Stimulated activated CD4-positive, alpha-beta T cell treated with anti-CD3 and anti-CD28 coated beads, Interleukin-15, amount 100 ng/mL, for 1 hour (primary cell): ENCODE measurements at regions not wholly inside any gene's neighbourhood (a gene's known extent, or its start where the extent isn't known, plus 50 kb on each side); places are given as distances from the start of the nearest gene placed in this dataset.
"Not testable (repeated sequence)": the region's sequence is repeated elsewhere in the genome, so short reads cannot be mapped to it uniquely, and the experiment has no call there.

Experiments used
- DNase-seq, 2 donors: peaks; one replicate each; pipeline ENCODE4 v3.0.0-alpha.2; 2020; ENCODE audit warnings: low read depth in 1 of 2, low spot score in 1 of 2

DNA sequence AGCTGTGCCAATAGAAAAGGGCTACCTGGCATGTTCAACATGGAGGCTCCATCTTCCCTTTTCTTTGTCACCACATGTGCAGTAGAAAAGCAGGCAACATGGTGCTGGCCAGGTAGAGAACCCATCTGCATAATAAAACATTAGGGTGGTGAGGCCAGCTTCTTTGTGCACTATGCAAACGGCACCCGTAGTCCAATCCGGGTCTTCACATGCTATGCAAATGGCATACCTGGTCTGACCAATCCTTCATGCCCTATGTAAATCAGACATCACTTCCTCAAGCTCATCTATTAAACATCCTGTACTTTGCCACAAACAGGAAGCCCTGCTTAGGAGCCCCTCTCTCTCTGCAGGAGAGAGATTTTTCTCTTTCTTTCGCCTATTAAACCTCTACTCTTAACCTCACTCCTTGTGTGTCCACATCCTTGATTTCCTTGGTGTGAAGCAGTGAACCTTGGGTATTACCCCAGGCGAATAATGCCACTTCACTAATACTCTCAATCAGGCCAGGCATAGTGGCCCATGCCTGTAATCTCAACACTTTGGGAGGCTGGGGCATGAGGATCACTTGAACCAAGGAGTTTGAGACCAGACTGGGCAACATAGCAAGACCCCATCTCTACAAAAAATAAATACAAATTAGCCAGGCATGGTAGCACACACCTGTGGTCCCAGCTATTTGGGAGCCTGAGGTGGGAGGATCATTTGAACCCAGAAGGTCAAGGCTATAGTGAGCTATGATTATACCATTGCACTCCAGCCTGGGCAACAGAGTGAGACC lies 111.3 kb upstream of the MRI1 start:
- no peak for DNase-seq

DNA sequence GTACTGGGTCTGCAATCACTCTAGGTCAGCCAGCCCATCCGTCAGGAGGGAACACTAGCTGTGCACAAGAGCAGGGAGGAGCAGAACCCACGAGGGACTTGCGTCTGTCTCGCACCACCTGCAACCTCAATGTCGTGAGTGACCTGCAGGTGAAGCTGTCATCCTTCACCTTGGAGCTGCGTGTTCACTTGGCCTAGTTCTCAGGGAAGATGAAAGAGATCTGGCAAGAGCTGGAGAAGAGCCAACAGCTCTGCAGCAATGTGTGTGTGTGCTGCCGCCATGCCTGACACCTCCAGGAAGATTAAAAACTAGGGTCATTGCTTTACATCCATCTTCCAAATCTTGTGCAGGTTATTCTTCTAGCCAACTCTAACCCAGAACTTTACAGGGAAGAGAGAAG lies 117.6 kb upstream of the MRI1 start:
- DNase-seq = no peak

DNA sequence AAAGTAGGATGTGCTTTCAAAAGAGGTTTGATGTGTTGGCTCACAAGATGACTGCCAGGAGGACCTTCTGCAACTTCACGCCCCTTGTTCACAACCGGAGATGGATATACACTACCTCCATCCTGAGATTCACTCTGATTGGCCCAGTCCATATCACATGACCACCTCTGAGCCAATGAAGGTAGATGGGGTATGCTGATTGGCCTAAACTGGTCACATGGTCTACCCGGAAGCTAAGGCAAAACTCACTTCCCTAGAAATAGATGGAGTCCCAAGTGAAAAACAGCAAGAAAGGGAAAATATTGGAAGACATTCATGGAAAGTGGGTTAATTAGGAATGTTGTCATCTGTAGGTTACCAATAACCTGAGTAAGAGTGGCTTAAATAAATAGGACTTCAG lies 119.7 kb upstream of the MRI1 start:
- no peak for DNase-seq

DNA sequence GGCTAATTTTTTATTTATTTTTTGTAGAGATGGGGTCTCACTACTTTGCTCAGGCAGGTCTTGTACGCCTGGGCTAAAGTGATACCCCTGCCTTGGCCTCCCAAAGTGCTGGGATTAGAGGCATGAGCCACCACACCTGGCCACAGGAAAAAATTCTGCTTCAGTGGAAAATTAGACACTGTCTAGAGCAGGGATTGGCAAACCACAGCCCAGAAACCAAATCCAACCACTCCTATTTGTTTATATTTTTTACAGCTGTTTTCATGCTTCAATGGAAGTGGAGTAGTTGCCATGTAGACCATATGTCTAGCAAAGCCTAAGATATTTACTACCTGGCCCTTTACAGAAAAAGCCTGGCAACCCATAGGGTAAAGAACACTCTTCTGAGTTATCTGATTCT lies 123.7 kb upstream of the MRI1 start:
- no peak for DNase-seq

DNA sequence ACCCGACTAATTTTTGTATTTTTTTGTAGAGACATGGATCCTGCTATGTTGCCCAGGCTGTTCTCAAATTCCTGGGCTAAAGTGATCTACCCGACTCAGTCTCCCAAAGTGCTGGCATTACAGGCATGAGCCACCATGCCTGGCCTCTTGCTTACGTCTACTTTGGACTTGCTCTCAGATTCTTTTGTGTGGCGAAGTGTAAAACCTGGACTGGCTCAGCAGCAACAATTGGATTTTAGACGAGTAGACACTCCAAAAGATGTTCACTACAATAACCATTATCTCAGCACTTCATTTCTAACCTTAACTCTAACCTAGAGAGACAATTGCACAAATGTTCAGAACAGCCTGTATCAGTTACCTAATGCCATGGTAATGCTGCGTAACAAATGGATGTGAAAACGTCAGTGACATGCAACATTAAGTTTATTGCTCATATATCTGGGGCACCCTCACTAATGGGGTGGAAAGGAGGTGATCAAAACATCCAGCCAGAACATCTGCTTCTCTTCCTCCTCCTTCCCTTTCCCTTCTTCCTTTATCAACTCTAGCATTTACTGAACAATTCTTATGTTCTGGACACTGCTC lies 124.9 kb upstream of the MRI1 start:
- no peak for DNase-seq

DNA sequence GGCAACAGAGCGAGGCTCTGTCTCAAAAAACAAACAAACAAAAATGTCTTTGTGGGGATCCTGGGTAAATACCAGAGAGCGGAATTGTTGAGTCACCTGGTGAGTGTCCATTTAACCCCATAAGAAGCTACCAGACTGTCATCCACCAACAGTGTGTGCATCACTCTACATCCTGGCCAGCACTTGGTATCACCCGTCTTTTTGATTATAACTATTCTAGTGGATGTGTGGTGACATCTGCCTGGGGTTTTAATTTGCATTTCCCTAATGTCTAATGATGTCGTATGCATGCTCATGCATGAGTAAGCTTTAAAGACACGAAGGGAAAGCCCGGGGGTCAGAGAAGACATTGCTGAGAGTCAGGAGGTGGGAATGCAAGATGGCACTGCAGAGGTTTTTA lies 126.7 kb upstream of the MRI1 start:
- no peak for DNase-seq

DNA sequence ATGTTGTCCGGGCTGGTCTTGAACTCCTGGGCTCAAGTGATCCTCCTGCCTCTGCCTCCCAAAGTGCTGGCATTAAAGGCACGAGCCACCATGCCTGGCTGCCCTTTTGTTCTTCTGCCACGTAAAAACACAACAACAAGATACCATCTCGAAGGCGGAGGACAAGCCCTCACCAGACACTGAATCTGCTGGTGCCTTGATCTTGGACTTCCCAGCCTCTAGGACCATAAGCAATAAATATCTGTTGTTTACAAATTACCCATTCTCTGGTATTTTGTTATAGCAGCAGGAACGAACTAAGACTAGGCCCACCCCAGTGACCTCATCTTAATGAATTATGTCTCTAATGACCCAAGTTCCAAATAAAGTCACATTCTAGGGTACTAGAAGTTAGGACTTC lies 128.4 kb upstream of the CACNA1A start:
- DNase-seq = no peak

DNA sequence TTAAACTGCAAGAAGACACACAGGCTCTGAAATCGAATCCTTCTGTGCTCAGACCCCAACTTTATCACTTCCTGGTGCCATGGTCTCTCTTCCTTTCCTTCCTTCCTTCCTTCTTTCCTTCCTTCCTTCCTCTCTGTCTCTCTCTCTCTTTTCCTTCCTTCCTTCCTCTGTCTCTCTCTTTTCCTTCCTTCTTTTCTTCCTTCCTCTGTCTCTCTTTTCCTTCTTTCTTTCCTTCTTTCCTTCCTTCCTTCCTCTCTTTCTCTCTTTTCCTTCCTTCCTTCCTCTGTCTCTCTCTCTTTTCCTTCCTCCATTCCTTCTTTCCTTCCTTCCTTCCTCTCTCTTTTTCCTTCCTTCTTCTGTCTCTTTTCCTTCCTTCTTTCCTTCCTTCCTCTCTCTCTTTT lies 127.2 kb upstream of the CACNA1A start:
- DNase-seq = no peak

DNA sequence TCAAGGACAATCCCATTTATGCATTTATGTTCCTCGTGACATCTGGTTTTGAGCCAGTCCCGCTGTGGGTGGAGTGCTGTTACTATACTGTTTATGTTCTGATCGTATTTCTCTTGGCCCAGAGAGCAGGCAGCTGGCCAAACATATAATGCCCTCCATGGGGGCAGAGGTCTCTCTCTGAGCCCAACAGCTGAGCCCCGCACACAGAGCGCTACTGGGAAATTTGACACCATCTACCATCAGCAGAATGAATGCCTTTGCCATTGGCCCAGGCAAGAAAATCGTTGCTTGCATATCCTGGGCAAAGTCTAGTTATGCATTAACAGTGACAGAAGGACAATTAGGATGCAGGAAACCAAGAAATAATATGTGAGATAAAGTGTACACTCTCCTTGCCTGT lies 126.8 kb upstream of the CACNA1A start:
- DNase-seq = no peak

DNA sequence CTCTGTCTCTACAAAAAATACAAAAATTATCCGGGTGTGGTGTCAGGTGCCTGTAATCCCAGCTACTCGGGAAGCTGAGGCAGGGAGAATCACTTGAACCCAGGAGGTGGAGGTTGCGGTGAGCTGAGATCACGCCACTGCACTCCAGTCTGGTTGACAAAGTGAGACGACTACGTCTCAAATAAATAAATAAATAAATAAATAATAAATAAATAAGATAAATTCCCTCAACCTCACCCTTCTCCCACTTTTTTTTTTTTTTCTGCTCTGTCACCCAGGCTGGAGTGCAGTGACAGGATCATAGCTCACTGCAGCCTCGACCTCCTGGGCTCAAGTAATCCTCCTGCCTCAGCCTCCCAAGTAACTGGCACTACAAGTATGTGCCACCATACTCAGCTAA lies 125.9 kb upstream of the CACNA1A start:
- not testable (repeated sequence) for DNase-seq

DNA sequence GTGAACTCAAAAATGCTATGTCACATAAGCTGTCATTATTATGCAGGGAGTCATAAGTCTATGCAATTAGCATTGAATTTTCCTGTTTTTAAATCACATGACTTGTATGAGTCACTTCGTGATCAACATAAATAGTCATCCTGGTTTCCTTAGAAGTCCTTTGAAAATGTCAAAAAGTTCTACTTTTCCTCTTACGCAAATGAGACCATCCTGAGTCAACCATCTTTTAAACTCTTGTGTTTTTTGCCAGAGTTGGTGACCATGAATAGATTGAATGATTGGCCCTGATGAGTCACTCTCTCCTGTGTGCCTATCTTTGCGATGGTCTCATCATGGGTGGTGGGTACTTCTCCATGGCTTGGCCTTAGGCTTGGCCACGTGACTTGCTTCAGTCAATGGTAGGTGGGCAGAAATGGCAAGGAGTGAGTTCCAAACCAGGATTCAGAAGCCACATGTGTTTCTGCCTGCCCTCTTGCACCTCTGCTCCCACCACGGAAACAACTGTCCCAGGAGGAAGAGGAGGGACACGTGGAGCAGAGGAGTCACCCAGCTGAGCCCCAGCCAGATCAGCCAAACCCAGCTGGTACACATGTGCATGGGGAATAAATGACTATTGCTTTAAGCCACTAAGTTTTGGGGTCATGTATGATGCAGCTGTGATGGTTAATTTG lies 123.5 kb upstream of the CACNA1A start:
- DNase-seq = no peak

DNA sequence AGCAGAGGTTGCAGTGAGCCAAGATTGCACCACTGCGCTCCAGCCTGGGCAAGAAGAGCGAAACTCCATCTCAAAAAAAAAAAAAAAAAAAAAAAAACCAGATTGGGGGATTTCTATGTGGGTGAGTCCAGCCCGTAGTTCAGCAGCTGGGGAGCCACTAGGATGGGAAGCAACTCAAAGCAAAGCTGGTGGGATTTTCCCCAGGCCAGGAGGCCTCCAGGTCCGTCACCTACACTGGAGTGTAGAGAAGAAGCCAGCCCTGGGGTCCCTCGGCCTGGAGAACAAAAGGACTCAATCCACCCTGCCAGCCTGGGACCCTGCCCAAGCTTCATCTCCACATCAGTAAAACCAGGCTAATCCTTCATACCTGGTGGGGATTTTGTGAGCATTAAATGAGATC lies 121.3 kb upstream of the CACNA1A start:
- DNase-seq = no peak

DNA sequence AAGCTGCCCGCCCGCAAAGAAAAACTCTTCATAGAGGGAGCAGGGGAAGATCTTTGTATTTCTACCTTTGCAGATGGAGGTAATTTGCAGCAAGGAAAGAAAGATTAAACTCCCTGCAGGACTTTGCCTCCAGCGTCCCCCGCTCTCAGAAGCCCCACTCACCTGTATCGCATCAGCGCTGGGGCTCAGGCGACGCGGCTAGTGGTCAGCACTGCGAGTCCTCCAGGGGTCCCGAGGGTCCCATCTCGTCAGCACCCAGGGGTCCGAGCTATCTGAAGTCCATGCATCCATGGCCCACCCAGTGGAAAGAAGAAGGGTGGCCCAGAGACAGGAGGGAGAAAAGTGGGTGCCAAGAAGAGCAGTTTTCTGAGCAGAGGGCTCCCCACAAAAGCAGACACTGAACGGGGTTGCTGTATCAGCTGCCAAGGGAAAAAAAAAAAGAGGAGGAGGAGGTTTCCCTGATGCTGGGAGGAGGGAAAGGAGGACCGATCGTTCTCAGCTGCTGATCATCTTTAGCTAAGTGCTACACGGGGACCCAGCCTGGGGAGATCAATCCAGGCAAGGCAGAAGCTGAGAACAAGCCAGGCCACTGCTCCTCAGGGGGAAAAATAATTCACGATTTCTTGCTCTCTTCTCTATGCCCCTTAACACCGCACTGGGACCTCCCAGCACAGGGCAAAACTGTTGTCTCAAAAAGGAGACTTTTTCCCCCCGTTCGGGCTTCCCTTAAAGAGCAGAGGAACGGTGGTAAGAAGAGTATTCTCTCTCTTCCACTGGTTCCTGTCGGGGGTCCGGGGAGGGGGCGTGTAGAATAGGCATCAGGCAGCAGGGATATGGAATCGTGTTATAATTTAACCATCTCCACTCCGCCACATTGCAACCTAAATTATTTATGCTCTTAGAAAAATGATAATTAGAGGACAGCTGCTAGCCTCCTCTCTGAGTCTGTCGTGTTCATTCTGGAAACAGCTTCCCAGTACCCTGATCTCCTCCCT lies 117.7 kb upstream of the CACNA1A start:
- no peak for DNase-seq

DNA sequence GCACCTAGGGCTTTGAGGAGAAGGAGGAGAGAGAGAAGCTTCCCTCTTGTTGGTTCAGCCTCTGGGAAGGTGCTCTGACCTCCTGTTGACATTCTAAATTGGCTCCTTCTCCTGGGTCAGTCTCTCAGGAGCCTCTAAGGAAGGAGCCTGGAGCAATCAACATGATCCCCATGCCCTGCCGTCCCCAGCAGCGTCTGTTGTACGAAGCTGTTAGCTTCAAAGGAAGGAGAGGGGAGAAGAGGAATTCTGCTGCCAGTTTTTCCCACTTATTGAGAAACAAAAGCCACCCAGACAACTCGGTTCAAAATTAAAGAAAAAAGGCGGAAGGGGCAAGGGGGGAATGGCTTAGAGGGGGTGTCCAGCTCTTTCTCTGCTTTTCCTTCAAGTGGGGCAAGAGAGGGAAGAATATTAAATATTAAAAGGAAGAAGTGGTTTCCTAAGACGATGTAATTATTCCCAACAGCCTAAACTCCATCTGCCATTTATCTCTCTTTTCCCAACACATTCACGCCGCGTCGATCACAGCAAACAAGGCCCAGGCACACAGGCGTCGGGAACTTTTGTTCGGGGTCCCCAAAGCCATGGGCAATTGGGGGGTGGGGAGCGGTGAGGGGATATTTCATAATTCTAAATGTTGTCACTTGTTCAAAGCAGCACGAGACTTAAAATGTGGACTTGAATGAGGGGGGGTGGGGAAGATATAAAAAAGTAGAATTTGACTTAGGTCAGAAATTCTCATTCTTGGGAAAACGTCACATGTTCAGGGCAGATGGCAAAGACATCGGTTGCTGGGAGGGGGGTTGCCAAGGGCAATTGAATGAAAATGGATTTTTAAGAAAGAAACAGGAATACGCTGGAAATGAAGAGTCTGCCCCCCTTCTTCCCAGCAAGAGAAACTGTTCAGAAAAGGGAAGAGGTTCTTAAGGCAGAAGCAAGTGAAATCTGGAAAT lies 116.8 kb upstream of the CACNA1A start:
- no peak for DNase-seq

DNA sequence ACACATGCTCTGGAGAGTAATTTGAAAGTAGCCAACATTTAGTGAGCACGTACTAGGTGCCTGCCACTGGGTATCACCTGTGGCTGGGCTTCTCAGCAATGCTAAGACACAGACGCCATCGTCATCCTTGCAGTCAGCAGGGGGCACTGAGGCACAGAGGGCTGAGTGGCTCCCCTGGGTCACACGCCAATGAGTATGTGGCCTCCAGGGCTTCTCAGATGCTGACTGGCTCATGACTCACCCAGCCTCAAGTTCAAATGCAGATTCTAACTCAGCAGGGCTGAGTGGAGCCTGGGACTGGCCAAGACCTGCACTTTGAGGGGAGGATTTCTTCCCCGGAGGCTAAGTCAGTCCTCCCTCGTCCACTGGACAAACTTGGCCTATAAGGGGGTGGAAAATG lies 115.1 kb upstream of the CACNA1A start:
- DNase-seq = no peak

DNA sequence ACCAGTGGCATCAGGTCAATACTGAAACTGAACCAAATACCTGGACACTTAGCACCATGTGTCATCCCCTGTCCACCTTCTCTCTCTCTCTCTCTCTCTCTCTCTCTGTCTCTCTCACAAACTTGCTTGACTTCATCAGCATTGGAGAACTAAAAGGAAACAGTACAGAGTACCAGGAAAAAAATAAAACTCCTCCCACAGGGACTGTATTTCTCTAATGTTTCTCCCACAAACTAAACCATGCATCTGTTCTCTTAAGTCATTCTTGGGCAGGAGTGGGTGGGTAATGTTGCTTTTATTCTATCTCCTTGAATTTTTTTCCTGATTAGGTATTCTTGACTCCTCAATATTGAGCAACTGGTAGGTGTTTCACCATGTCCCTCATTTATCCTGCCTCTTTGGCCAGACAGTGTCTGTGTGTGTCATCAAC lies 112.9 kb upstream of the CACNA1A start:
- DNase-seq = no peak

DNA sequence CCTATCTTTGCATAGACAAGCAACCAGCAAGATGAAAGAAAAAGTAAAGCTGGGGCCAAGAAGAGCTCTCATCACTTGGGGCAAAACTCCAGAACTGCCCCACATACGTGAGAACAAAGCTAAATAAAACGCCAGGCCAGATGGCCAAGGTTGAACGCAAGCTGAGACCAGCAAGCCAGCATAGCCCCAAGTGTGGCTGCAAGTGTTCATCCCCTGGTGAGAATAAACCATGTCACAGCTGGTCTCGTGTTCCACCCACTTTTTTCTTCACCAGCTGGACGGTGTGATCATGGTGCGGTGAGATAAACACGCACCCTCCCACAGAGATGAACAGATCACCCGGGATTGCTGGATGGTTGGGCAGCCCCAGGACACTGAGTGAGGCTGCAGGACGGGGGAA lies 109.6 kb upstream of the CACNA1A start:
- DNase-seq = no peak

DNA sequence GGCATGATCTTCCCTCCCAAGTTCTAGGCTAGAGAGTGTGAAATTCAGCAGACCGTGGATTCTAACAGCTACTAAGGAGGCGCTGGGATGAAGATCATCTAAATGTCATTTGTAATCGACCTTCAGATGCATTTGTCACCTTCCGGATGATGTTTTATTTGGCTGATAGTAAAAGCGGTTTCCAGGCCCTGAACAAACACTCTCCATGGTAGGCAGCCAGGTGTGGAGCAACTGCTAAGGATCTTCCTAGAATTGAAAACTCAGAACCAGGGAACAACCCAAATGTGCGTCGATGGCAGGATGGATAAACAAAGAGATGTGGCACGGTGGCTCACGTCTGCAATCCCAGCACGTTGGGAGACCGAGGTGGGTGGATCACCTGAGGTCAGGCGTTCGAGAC lies 107.2 kb upstream of the CACNA1A start:
- no peak for DNase-seq

DNA sequence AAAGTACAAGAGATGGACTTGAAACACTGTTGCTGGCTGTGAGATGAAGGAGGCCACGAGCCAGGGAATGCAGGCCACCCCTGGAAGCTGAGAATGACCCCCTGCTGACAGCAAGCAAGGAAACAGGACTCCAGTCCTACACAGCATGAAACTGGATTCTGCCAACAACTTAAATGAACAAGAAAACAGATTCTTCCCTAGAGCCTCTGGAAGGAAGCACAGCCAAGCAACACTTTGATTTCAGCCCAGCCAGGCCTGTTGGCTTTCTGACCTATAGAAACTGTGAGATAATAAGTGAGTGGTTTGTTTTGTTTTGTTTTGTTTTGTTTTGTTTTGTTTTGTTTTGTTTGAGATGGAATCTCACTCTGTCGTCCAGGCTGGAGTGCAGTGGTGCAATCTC lies 105.3 kb upstream of the CACNA1A start:
- DNase-seq = no peak

DNA sequence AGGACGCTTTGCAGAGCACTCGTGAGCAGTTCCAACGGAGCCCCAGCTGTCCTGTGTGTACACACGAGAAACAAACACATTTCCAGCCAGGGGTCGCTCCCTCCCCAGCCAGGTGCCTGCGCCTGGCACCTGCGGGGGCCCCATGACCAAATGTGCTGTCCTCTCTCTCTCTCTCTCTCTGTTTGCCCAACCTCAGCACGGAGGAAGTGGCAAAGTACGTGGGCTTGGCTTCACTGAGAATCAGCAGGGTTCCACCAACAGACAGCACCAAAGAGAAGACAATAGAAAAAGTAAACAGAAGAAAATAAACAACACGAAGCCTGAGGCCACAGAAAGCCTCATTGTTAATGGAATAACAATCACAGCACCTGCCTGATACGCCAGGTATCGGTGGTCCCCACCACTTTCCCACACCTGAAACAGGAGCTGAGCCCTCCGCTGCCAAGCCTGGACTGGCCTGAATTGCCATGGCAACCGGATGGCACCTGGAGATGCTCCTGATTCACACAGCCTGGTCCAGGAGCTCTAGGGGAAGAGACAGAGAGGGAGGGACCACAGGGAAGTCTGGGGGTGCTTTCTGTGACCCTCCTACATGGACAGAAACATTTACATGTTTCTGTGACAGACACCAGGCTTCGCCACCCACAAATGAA lies 103.9 kb upstream of the CACNA1A start:
- no peak for DNase-seq
